ENCODE measurements at regions not wholly inside any gene's neighbourhood (a gene's known extent, or its start where the extent isn't known, plus 50 kb on each side); places are given as distances from the start of the nearest gene placed in this dataset.

GRCh38 chr6:225907-226306 lies 66.4 kb upstream of the DUSP22 start:
- no peak for DNase-seq (ENCODE audit: low read depth in 2 of 2)

- DNase-seq (ENCODE audit: low read depth in 2 of 2) = no peak
These were observed 65.7 kb upstream of the DUSP22 start for GRCh38 chr6:226516-227073.

GRCh38 chr6:227074-227782 lies 65.1 kb upstream of the DUSP22 start:
- no peak for DNase-seq (ENCODE audit: low read depth in 2 of 2)

- DNase-seq (ENCODE audit: low read depth in 2 of 2) = no peak
These were observed 64.4 kb upstream of the DUSP22 start for GRCh38 chr6:227812-228338.

- DNase-seq (ENCODE audit: low read depth in 2 of 2) = no peak
These were observed 63.2 kb upstream of the DUSP22 start for GRCh38 chr6:228881-229651.

GRCh38 chr6:231779-232178 lies 60.5 kb upstream of the DUSP22 start:
- no peak for DNase-seq (ENCODE audit: low read depth in 2 of 2)

GRCh38 chr6:232982-233640 lies 59.2 kb upstream of the DUSP22 start:
- no peak for DNase-seq (ENCODE audit: low read depth in 2 of 2)

- no peak for DNase-seq (ENCODE audit: low read depth in 2 of 2)
These were observed 57.4 kb upstream of the DUSP22 start for GRCh38 chr6:234706-235372.

GRCh38 chr6:235763-236360 lies 56.4 kb upstream of the DUSP22 start:
- no peak for DNase-seq (ENCODE audit: low read depth in 2 of 2)

GRCh38 chr6:236519-236918 lies 55.8 kb upstream of the DUSP22 start:
- no peak for DNase-seq (ENCODE audit: low read depth in 2 of 2)

- no peak for DNase-seq (ENCODE audit: low read depth in 2 of 2)
These were observed 52.1 kb upstream of the DUSP22 start for GRCh38 chr6:240151-240550.

- no peak for DNase-seq (ENCODE audit: low read depth in 2 of 2)
These were observed 50.9 kb upstream of the DUSP22 start for GRCh38 chr6:241336-241865.
